Ureter (tissue), 1 donor: ENCODE measurements at regions not wholly inside any gene's neighbourhood (a gene's known extent, or its start where the extent isn't known, plus 50 kb on each side); places are given as distances from the start of the nearest gene placed in this dataset.
"Not testable (repeated sequence)": the region's sequence is repeated elsewhere in the genome, so short reads cannot be mapped to it uniquely, and the experiment has no call there.

ENCODE experiments used
- DNase-seq: peaks from one replicate; pipeline ENCODE4 v3.0.0-alpha.2; 2020; ENCODE audit warnings: low spot score
- donor health status: DM: yes; HTN: yes; CAD: no.

GRCh38 chr2:145801210-145801609 is 1281.3 kb upstream of the ZEB2 start:
- DNase-seq: no peak

DNA sequence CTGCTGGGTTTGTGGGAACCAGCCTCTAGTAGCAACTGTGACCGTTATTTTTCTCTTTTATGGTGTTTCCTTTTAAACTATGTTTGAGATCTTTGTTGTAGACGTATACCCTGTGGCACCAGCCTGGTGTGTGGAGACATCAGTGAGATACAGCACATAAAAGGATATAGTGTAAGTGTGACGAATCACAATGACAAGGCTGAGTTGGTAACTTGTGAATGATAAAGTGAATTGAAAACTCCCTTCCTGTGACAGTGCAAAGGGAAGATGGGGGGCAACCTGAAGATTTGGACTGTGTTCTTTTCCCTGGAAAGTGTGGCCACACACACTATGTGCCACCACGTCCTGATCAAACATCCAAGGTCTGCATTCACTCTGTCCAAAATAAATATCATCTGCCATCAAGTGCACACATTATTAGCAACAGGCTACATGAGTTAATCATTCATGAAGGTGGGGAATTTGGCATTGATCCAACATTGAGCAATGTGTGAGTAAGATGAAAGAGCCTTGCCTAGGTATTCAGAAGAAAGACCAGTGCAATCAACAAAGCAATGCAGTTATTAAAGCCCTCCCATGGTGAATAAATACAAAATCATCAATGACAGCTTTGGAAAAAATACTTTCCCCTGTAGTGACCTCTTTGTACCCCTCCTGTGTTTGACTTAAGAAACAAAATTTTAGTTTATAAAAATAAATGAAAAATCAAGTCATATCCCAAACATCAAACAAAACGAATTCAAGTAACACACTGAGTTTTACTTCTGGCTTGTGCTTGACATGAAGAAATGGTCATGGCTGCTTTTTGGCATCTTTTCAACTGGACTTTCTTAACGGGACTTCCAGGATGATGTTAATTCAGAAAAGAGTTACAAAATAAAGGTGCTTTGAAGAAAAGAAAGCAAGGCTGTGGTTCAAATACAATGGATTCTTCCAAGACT is 1280.5 kb upstream of the ZEB2 start:
- no peak for DNase-seq

GRCh38 chr2:145799595-145800108 is 1279.7 kb upstream of the ZEB2 start:
- DNase-seq: no peak

GRCh38 chr2:145798419-145798818 is 1278.5 kb upstream of the ZEB2 start:
- no peak for DNase-seq

GRCh38 chr2:145797692-145798091 is 1277.8 kb upstream of the ZEB2 start:
- DNase-seq: no peak

- DNase-seq: no peak
These were observed 1272.8 kb upstream of the ZEB2 start for GRCh38 chr2:145792745-145793144.

DNA sequence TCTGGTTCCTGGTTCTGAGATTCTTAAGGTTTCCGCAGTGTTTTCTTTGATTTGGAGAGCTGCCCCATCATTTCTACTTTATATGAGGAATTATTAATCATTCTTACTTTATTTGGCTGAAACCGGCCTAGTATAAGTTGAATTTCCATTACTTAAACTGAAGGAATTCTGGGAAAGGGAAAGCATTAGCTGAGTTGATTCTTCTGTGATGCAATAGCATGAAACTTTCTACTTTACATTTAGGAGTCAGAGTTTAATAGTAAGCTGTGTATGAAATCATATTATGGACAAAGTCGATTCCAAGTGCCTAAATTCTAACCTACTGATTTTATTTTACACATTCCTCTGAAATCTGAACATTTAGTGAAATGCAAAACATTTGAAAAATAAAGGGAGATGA is 1269.7 kb upstream of the ZEB2 start:
- DNase-seq: no peak

DNA sequence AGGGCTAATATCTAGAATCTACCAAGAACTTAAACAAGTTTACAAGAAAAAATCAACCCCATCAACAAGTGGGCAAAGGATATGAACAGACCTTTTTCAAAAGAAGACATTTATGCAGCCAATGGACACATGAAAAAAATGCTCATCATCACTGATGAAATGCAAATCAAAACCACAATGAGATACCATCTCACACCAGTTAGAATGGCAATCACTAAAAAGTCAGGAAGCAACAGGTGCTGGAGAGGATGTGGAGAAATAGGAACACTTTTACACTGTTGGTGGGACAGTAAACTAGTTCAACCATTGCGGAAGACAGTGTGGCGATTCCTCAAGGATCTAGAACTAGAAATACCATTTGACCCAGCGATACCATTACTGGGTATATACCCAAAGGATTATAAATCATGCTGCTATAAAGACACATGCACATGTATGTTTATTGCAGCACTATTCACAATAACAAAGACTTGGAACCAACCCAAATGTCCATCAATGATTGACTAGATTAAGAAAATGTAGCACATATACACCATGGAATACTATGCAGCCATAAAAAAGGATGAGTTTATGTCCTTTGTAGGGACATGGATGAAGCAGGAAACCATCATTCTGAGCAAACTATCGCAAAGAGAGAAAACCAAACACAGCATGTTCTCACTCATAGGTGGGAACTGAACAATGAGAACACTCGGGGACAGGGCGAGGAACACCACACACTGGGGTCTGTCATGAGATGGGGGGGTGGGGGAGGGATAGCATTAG is 1267.9 kb upstream of the ZEB2 start:
- not testable (repeated sequence) for DNase-seq

- not testable (repeated sequence) for DNase-seq
These were observed 1262.7 kb upstream of the ZEB2 start for GRCh38 chr2:145782607-145783006.

DNA sequence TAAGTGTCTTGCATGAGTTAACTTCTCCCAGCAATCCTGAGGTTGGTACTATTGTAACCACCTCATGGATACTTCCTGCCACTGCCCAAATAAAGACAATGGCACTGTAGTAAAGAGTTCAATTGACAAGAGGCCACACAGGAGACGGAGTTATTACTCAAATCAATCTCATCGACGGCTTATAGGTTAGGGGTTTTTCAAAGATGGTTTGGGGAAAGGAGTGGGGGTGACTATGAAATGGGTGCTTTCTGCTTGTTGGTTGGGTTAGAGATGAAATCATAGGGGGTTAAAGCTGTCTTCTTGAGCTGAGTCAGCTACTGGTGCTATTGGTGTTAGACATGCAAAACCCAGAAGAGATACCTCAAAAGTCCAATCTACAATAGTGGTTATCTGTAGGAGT is 1258.0 kb upstream of the ZEB2 start:
- DNase-seq: no peak

DNA sequence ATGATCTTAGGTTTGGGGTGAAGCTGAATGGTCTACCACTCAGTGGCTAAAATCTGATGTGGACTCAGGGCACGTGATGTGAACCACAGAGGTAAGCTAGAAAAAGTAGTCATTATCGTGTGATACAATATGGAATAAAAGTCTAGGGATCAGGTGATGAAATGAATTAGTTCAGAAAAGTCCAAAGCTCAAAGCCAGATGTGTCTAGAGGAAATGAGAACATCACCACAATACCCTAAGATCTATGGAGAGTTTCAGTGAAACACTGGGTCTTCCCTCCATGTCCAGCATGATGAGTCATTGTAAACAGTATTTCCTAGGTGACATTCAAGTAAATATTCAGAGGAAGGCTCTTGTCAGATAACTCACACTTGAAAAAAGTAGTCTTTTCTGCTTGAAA is 1257.4 kb upstream of the ZEB2 start:
- no peak for DNase-seq

DNA sequence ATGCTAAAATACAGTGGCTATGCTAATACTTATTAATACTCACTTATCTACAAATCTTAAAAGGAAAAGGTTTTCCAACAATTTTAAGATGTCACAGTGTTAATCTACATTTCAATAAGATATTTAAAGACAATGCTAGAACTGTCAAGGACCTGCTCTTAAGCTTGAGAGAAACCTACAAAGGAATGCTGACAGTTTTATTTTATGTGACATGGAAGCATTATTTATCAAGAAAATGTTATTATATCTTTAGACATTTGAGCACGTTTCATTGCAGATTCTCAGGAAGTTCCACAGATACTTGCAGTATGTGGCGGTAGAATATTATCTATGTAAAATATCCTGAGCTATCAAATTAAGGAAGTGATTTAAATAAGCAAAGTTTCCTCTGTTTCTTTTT is 1255.7 kb upstream of the ZEB2 start:
- no peak for DNase-seq

- no peak for DNase-seq
These were observed 1251.6 kb upstream of the ZEB2 start for GRCh38 chr2:145771525-145771924.

DNA sequence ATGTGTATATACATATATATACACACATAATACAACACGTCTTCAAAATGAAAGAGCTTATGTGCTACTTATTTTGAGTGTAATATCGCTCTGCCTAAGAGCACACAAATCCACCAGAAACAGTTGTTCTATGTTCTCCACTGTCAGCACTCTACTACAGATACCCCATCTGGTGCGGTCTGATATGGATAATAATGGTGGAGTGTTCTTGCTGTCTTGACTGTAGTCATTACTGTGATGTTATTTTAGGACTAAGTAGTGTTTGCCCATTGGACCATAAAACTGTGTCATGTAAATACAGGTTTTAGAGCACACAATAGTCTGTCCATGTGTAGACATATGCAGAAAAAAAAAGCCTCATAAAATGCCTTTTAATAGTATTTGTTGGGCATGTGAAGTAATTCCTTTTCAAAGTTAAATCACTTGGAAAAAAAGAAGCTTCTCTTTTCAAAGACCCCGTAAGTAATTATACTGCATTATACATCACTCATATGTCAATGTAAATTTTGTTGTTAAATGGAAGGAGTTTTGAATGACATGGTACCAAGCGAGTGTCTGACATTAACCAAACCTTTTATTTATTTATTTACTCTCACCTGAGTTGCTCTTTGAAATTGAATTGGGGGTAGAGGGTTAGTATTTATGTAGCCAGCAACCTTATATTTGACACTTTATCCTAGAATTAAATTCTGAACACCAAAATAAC is 1249.2 kb upstream of the ZEB2 start:
- no peak for DNase-seq

DNA sequence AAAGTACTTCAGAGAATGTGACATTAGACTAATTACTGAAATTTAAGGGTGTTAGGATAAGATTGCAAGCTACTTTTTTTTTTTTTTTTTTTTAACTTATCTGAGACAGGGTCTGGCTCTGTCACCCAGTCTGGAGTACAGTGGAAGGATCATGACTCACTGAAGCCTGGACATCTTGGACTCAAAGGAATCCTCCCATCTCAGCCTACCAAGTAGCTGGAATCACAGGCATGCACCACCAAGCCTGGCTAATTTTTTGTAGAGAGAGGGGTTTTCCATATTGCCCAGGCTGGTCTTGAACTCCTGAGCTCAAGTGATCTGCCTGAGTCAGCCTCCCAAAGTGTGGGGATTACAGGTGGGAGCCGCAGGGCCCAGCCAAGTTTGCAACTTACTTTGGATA is 1246.0 kb upstream of the ZEB2 start:
- DNase-seq: no peak

DNA sequence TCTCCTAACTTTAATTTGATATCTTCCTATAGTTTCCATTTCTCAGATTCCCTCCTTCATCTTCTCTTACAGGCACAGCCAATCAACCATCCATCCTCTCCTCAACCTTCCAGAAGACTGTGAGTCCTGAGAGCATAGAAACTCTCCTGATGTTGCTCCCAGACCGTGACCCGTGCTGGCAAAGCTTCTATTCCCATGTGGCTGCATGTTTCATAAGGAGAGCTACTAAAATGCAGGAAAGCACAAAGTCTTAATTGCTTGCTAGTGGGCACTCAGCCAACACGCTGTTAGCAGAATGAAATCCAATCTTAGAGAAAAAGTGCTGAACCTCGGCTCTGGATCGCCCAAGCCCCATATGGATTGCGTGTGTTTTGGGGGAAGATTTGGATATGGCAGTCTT is 1244.7 kb upstream of the ZEB2 start:
- DNase-seq: no peak

- DNase-seq: no peak
These were observed 1241.1 kb upstream of the ZEB2 start for GRCh38 chr2:145760781-145761649.

DNA sequence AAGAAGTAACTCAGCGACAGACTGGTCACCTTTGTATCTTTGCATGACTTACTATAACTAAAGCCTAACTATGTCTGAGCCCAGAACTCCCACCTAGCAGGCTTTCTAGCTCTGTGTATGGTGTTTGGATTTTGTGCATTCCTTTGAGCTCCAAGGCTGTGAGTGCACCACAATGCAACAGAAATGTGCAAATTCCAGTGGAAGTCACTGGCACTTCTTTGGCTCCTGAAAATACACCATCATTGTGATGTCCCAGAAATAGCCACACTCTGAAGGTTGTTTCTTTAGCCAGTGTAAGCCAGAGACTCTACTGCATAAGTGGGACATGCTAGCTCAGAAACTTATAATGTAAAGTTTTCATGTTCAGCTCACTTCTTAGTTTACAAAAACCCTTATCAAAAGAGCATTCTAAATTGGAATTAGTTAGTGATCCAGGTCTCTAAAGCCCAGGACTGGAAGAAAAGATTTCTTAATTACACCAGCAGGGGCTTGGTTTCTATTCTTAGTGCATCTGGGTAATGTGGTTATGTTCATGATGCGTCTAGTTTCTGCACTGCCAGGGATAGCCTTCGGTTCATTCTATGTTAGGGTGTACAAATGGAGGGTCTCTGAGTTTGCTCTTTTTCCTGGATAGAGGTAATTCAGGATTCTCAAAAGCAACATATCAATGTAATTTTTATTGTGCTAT is 1239.5 kb upstream of the ZEB2 start:
- DNase-seq: no peak

DNA sequence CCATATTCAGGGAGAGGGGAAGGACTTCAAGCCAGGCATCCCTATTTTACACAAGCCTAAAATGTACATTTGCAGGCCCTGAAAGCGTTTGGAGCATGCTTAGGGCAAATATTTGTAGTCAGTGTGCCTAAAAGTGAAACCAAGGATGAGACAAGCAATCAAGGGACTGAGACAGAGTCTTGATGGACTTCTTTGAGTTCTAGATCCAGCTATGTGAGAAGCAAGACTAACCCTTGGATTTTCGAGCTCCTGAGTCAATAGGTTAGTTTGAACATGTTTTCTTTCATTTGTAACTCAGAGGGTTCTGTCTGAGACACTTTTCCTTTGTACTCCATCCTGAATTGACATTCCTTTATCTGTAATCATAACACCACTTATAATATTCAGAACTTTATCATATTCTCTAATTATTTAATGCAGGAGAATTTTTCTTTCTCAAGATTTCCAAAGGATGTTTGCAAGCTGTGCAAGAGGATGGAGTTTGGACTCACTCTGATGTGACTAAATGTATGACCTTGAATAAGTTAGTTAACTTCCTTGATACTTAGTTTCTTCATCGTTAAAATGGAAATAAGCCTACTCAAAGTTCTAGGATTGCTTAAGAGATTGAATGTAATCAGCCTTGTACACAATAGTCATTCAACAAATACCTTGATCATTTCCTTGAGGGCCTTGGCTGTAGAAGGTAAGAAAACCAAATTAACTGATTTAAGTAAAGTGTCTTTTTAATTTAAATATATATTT is 1237.8 kb upstream of the ZEB2 start:
- no peak for DNase-seq
